ENCODE measurements at regions not wholly inside any gene's neighbourhood (a gene's known extent, or its start where the extent isn't known, plus 50 kb on each side); places are given as distances from the start of the nearest gene placed in this dataset.

GRCh38 chr20:4484379-4484997 lies 201.8 kb upstream of the PRNP start:
- no peak for TF ChIP-seq CTCF (IDR thresholded peaks at IDR 0.05; ENCODE audit: insufficient read depth, low read length, missing control alignments)
- H3K4me3 ChIP-seq (ENCODE audit: low read depth, low read length), result no peak overlapping the region
- ChIA-PET POLR2A (no interaction called here), CTCF (no interaction called here)
- DNase-seq (ENCODE audit: low read depth, low spot score), result no peak

- no peak for DNase-seq (ENCODE audit: low read depth, low spot score)
- H3K4me3 ChIP-seq (ENCODE audit: low read depth, low read length), result no peak overlapping the region
- POLR2A ChIA-PET, result no interaction called here
- CTCF ChIA-PET, result no interaction called here
- TF ChIP-seq CTCF (IDR thresholded peaks at IDR 0.05; ENCODE audit: insufficient read depth, low read length, missing control alignments), result no peak
These were observed 202.3 kb upstream of the PRNP start for GRCh38 chr20:4483961-4484360.

- H3K4me3 ChIP-seq (ENCODE audit: low read depth, low read length), result no peak overlapping the region
- ChIA-PET CTCF (no interaction called here), POLR2A (no interaction called here)
- no peak for TF ChIP-seq CTCF (IDR thresholded peaks at IDR 0.05; ENCODE audit: insufficient read depth, low read length, missing control alignments)
- DNase-seq (ENCODE audit: low read depth, low spot score), result no peak
These were observed 202.8 kb upstream of the PRNP start for GRCh38 chr20:4483486-4483885.

DNA sequence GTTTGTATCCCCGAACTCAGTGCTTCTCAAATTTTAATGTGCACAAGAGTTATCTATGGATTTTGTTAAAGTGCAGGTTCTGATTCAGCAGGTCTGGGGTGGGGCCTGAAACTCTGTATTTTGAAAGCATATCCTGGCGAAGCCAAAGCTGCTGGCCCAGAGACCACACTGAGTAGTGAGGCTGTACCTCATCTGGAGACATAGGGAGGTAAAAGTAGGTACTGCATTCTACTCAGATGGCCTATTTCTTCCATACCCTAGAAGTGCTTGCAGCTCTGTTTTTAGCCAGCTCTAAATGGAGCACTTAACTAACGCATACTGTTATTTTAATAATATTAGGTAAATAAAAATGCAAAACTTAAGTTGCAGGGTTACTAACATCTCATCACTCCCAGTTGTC lies 206.2 kb upstream of the PRNP start:
- H3K4me3 ChIP-seq (ENCODE audit: low read depth, low read length), result no peak overlapping the region
- TF ChIP-seq CTCF (IDR thresholded peaks at IDR 0.05; ENCODE audit: insufficient read depth, low read length, missing control alignments), result no peak
- DNase-seq (ENCODE audit: low read depth, low spot score), result no peak
- ChIA-PET POLR2A (no interaction called here), CTCF (interaction anchor here (1.9 kb wide), 1 partner anchor 9 kb away, joined by 5 read pairs; no protein-coding TSS in a partner anchor)

DNA sequence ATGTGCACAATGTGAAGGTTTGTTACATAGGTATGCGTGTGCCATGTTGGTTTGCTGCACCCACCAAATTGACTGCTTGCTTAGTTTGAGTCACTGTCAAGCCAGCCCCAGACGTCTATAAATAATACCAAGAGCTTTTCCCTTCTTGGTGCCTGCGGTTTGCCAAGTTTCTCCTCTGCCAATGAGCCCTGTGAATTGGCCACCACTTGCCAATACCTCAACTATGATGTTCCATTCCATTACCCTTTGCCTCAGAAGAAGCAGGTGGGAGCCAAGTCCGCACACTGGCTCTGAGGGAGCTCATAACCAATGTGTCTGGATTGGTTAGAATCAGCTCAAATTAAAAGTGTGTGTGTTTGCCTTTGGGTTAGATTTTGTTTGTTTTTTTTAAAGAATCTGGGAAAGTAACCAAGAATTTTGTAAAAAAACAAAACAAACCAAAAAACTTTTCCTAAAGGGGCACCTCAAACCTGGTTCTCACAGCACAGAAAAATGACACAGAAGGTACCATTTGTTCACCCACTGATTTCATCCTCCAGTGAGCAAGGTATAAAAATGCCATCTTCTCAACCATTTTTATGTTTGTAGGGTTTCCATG lies 209.3 kb upstream of the PRNP start:
- ChIA-PET POLR2A (no interaction called here), CTCF (no interaction called here)
- DNase-seq (ENCODE audit: low read depth, low spot score), result no peak
- H3K4me3 ChIP-seq (ENCODE audit: low read depth, low read length), result no peak overlapping the region
- no peak for TF ChIP-seq CTCF (IDR thresholded peaks at IDR 0.05; ENCODE audit: insufficient read depth, low read length, missing control alignments)

DNA sequence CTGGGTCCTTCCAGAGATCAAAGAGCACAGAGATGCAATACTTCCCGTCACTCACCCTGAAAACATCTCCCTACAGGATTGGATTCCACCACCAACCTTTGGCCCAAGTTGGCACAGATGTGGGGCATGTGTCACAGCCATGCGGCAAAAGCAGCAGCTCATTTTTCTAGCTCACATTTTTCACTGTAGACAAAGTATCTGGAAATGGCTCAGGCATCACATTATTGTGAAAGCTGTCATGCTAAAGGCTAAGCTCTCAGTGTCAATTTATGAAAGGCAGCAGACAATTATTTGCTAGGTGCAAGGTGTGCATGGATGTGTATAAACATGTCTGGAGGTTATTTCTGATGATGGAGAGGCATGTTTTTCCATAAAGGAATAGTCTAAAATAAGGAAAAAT lies 213.3 kb upstream of the PRNP start:
- no peak for TF ChIP-seq CTCF (IDR thresholded peaks at IDR 0.05; ENCODE audit: insufficient read depth, low read length, missing control alignments)
- CTCF ChIA-PET, result interaction anchor here (0.7 kb wide), 1 partner anchor 170 kb away, joined by 3 read pairs; no protein-coding TSS in a partner anchor
- POLR2A ChIA-PET, result no interaction called here
- DNase-seq (ENCODE audit: low read depth, low spot score), result no peak
- H3K4me3 ChIP-seq (ENCODE audit: low read depth, low read length), result no peak overlapping the region

Measured in AG04449 (cell line).